ENCODE measurements at regions not wholly inside any gene's neighbourhood (a gene's known extent, or its start where the extent isn't known, plus 50 kb on each side); places are given as distances from the start of the nearest gene placed in this dataset.
"Not testable (repeated sequence)": the region's sequence is repeated elsewhere in the genome, so short reads cannot be mapped to it uniquely, and the experiment has no call there.

- DNase-seq (ENCODE audit: low spot score): no peak
Measured at GRCh38 chr3:34504366-34504765, 705.9 kb downstream of the PDCD6IP start.

- no peak for DNase-seq (ENCODE audit: low spot score)
Measured at GRCh38 chr3:34504775-34505174, 706.3 kb downstream of the PDCD6IP start.

- DNase-seq (ENCODE audit: low spot score): no peak
Measured at GRCh38 chr3:34508732-34509131, 710.3 kb downstream of the PDCD6IP start.

GRCh38 chr3:34511891-34512290 is 713.5 kb downstream of the PDCD6IP start:
- DNase-seq (ENCODE audit: low spot score): no peak

- DNase-seq (ENCODE audit: low spot score): not testable (repeated sequence)
Measured at GRCh38 chr3:34519008-34519407, 720.6 kb downstream of the PDCD6IP start.

GRCh38 chr3:34531156-34531555 is 732.7 kb downstream of the PDCD6IP start:
- DNase-seq (ENCODE audit: low spot score): no peak

GRCh38 chr3:34533451-34533850 is 735.0 kb downstream of the PDCD6IP start:
- no peak for DNase-seq (ENCODE audit: low spot score)

- DNase-seq (ENCODE audit: low spot score): no peak
Measured at GRCh38 chr3:34534013-34534412, 735.6 kb downstream of the PDCD6IP start.

GRCh38 chr3:34544136-34544535 is 745.7 kb downstream of the PDCD6IP start:
- DNase-seq (ENCODE audit: low spot score): no peak

- no peak for DNase-seq (ENCODE audit: low spot score)
Measured at GRCh38 chr3:34547297-34547920, 749.0 kb downstream of the PDCD6IP start.

- DNase-seq (ENCODE audit: low spot score): no peak
Measured at GRCh38 chr3:34567266-34567665, 768.8 kb downstream of the PDCD6IP start.

GRCh38 chr3:34568766-34569165 is 770.3 kb downstream of the PDCD6IP start:
- DNase-seq (ENCODE audit: low spot score): no peak

GRCh38 chr3:34569437-34569836 is 771.0 kb downstream of the PDCD6IP start:
- DNase-seq (ENCODE audit: low spot score): no peak

- no peak for DNase-seq (ENCODE audit: low spot score)
Measured at GRCh38 chr3:34570916-34571705, 772.7 kb downstream of the PDCD6IP start.

GRCh38 chr3:34571714-34572113 is 773.3 kb downstream of the PDCD6IP start:
- DNase-seq (ENCODE audit: low spot score): no peak

GRCh38 chr3:34575776-34576175 is 777.3 kb downstream of the PDCD6IP start:
- DNase-seq (ENCODE audit: low spot score): no peak

- peak; percentile 20 for DNase-seq (ENCODE audit: low spot score)
Measured at GRCh38 chr3:34582055-34582454, 783.6 kb downstream of the PDCD6IP start.

GRCh38 chr3:34583451-34583850 is 785.0 kb downstream of the PDCD6IP start:
- no peak for DNase-seq (ENCODE audit: low spot score)

- DNase-seq (ENCODE audit: low spot score): no peak
Measured at GRCh38 chr3:34584971-34585370, 786.5 kb downstream of the PDCD6IP start.

- no peak for DNase-seq (ENCODE audit: low spot score)
Measured at GRCh38 chr3:34599595-34599994, 801.2 kb downstream of the PDCD6IP start.

- DNase-seq (ENCODE audit: low spot score): no peak
Measured at GRCh38 chr3:34619990-34620389, 821.6 kb downstream of the PDCD6IP start.

- DNase-seq (ENCODE audit: low spot score): no peak
Measured at GRCh38 chr3:34626699-34627098, 828.3 kb downstream of the PDCD6IP start.

GRCh38 chr3:34634939-34635338 is 836.5 kb downstream of the PDCD6IP start:
- no peak for DNase-seq (ENCODE audit: low spot score)

GRCh38 chr3:34635352-34635850 is 837.0 kb downstream of the PDCD6IP start:
- no peak for DNase-seq (ENCODE audit: low spot score)
